ENCODE measurements at regions not wholly inside any gene's neighbourhood (a gene's known extent, or its start where the extent isn't known, plus 50 kb on each side); places are given as distances from the start of the nearest gene placed in this dataset.
"Not testable (repeated sequence)": the region's sequence is repeated elsewhere in the genome, so short reads cannot be mapped to it uniquely, and the experiment has no call there.

DNA sequence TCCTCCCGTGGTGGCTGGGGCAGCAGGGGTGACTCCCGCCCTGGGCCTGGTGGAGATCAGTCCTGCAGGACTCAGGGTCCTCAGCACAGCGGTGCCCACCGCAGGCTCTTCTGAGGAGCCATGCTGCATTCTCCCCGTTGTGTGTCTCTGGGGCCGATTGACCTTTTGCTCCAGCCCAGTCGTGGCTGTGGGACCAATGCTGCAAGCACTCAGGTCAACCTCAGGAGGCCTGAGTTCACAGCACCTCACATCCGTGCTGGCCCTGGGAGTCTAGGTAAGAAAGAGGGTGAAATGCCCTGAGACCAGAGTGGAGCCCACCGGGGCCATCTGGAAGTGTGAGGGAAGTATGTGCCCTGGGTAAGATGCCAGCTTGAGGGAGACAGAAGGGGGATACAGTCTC lies 316.1 kb upstream of the B3GAT1 start:
- no peak for DNase-seq

DNA sequence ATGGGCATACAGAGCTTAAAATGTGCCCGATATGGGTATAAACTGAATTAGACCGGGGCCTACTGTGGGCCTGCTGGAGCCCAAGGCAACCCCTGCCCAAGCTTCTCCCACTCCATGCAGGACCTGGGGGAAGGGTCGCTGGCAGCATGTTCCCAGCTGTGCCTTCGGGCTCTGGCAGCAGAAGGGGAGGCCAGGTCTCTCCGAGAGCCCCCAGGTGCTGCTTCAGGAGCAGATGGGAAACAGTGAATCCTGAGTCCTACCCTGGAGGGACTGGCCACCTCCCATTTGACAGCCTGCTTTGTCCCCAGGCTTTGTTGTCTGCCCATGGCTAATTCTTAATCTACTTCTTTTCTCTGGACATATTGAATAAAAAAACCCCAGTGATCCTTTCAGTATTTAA lies 315.6 kb upstream of the B3GAT1 start:
- DNase-seq, result no peak

DNA sequence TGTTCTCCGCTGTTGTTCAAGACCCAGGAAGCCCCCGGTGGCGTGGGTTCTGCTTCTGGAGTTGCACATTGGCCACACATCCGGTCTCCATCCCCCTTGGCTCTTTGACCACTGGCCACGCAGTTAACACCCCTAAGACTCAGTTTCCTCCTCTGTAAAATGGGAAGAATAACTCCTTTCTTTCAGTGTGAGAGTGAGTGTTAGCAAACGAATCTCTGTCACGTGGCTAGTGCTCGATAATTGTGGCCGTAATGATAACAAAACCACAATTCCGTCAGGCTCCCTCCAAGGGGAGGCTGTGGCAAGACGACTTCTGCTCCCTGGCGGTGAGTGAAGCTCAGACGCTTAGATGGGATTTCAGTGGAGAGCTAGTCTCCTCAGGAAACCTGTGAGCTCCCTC lies 315.2 kb upstream of the B3GAT1 start:
- no peak for DNase-seq

DNA sequence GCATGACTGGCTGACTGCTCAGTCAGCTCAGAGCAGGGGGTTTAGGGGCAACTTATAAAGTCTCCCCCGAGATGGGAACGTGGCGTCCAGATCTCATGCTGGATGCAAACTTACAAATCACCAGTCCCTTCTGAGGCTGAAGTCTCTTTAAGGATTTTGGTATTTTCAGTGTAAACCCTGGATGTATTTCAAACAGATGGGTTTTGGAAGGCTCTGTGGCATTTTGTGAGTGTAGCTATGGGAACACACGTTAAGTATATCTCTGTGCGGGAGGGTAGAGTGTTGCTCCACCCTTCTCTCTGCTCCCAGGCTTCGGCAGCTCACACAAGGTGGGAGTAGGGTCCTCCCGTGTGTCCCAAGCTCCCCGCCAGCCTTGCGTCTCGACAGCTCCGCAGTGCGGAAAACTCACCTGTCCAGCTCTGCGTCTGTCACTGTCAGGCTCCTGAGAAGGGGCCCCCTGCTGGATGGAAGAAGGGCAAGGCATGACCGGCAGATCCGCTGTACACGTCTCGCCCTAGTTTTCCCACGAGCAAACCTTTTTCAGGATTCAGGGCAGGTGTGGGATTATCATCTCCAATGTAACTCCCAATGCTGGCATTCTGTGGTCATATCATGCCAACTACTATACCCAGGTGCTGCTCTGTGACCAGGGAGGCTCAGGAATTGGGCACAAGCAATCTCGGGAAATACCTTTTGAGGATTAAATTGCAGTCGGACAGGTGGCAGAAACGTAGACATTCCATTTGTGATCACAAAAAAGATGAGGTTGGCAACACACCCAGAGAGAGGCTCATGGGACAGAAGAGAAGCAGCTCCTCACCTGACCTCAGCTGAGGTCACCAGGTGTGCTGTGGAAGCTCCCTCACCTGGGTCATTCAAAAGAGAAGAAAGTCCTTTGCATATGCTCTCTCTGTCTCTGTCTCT lies 313.9 kb upstream of the B3GAT1 start:
- peak in 1 of 2 donors; percentile 6 for DNase-seq

DNA sequence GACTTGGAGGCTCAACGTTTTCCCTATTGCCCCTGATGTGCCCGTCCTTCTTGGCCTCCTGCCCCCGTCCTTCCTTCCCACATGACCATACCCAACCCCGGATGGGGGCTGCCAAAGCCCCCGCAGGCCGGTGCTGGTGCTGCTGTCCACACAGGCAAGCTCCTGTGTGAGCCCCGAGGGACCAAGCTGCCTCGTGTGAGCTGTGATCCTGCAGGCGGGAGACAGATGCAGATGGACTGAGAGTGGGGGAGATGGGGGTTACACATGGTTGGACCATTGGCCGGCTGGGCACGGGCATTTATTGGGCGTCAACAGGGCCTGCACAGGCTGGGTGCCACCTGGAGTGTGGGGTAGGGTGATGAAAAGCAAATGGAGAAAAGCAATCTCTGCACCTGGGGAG lies 313.2 kb upstream of the B3GAT1 start:
- DNase-seq, result no peak

DNA sequence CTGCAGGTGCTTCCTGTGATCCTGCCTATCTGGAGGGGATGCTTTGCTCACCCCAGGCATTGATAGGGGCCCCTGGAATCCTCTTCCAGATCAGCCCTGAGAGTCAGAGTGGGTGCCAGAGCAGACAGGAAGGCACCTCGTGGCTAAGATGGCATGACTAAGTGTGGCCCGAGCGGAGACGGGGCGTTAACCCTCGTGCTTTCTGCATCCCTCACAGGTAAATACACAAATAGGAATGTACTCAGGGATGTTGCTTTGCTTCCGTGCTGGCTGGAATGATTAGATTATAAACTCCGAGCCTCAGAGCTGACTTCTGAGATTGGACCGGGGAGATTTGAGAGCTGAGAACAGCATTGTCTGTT lies 312.7 kb upstream of the B3GAT1 start:
- no peak for DNase-seq

DNA sequence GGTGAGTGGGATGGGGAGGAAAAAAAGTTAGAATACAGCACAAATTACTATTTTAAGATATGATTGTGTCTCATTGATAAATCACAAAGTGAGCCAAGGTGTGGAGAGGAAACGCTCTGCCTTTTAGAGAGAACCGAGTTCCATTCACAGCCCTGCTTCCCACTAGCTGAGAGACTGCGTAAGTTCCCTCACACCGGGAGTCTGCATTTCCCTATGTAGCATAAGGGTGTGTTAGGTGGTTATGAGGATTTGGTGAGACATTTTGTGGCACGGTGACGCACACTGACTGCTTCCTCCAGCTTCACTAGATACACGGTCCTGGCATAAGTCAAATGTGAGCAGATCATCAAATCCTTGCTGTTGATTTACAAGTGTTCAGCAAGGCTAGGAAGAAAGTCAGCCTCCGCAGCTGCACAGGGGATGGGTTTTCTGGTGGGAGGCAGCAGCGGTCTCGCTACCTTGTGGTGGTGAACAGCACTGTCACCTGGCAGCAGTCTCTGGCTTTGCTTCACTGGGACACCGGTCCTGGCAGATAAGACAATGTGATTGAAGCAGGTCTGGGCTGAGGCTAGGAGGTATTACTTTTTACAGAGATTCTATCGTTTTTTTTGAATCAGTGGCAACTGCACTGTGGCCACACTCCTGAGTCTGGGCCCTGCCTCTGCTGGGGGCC lies 312.2 kb upstream of the B3GAT1 start:
- no peak for DNase-seq

DNA sequence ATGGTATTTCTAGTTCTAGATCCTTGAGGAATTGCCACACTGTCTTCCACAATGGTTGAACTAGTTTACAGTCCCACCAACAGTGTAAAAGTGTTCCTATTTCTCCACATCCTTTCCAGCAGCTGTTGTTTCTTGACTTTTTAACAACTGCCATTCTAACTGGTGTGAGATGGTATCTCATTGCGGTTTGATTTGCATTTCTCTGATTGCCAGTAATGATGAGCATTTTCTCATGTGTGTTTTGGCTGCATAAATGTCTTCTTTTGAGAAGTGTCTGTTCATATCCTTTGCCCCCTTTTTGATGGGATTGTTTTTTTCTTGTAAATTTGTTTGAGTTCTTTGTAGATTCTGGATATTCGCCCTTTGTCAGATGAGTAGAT lies 308.6 kb upstream of the B3GAT1 start:
- DNase-seq, result not testable (repeated sequence)

DNA sequence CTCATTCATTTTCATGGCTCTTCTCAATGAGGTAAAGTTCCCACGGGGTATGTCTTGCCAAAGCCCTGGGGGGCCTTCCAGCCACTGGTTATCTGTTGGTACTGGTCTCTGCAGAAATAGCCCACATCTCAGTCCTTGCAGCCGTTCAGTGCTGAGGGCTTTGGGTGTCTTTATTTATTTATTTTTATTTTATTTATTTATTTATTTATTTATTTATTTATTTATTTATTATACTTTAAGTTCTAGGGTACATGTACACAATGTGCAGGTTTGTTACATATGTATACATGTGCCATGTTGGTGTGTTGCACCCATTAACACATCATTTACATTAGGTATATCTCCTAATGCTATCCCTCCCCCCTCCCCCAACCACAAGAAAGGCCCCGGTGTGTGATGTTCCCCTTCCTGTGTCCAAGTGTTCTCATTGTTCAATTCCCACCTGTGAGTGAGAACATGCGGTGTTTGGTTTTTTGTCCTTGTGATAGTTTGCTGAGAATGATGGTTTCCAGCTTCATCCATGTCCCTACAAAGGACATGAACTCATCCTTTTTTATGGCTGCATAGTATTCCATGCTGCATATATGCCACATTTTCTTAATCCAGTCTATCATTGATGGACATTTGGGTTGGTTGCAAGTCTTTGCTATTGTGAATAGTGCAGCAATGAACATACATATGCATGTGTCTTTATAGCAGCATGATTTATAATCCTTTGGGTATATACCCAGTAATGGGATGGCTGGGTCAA lies 308.1 kb upstream of the B3GAT1 start:
- not testable (repeated sequence) for DNase-seq

DNA sequence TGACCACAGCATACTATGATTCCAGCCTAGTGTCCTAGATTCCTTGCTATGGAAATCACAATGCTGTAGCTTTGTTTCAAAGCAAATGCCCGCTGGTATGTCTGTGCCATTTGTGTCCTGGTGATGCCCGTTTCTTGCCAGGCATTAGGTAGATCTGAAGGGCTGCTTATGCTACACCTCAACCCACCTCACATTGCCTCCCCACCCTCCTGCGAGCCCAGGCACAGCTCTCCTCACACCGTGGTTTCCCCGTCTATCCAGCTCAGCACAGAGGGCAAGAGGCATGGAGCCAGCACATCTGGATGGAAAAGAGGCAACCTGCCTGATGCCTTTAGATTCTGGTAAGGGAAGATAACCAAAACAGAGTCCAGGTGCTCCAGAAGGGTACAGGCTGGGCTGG lies 307.4 kb upstream of the B3GAT1 start:
- DNase-seq, result no peak

DNA sequence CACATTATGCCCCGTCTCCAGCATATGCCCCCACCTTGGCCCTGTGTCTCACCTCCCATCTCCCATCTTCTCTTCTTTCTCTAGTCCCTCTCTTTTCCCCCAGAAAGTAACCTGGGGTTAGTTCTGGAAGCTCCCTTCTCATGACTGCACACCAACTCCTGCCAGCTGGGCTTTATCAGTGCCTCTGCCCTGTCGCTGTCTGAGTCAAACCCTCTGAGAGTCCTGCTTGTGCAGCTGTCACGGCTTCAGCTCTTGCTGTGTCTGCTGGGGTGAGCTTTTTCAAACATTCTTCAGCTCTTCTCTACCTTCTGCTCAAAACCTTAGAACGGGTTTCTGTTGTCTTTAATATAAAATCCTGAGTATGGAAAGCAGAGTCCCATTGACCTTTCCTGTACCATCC lies 304.5 kb upstream of the B3GAT1 start:
- DNase-seq, result no peak

DNA sequence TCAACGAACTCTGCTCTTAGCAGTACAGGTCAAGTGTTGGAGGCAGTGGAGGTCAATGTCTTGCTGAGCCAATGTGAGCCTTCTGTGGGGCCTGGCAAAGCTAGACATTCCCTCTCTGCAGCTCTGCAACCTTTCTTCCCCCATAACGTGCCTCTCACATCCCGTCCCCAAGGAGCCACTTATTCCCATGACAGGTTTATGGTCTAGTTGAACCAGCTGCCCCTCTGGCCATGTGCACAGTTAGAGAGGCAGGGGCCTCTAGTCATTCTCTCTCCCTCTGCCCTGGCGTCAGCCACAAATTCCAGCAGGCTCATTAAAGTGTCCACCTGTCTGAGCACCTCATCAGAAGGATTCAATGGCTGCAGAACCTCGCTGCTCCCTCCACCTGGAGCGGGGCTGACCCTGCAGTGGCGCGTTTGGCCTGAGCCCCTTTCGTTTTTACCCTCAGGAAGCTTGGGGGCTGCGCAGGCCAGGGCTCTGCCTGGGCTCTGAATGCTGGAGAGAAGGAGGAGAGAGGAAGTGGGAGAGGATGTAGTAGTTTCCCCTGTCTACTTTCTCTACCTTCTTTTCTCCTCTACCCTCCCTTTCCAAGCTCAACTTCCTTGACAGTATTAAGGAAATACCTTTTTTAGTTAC lies 302.1 kb upstream of the B3GAT1 start:
- no peak for DNase-seq

DNA sequence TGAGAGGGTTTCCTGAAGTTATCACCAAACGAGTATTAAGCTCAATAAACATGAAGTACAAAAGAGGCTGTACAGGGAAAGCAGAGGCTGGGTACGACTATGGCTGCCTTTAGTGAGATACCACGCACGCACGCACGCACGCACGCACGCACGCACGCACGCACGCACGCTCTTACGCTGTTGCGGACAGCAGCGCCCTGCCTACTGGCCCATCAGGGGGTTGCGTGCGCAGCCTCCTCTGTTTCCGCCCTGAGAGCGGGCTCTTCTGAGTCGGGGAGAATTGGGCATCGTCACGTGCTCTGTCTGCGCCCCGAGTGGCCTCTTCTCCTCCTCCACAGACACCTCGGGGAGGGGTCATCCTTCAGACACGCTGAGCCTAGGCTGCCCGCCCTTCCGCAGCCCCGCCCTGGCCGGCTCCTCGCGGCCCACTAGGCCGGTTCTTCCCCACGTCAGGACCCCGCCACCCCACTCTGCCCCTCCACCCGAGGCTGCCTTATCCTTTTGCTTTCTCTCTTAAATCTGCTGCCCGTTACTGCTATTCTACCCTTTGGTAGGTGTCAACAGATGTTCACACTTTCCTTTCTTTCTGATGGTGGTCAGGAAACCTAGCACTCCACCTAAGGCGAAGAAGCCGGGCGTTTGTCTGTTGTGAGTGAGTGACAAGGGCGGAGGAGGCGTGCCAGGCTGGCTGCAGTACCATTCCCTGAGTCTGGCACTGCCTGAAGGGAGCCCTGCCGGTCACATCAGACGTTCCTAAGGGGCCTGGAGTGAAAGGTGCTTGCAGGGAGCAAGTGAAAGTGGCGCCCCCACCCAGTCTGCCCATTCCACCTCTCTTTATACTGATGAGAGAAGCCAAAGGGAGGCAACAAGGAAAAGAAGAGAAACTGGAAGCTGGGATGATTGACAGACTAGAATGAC lies 300.4 kb upstream of the B3GAT1 start:
- no peak for DNase-seq

DNA sequence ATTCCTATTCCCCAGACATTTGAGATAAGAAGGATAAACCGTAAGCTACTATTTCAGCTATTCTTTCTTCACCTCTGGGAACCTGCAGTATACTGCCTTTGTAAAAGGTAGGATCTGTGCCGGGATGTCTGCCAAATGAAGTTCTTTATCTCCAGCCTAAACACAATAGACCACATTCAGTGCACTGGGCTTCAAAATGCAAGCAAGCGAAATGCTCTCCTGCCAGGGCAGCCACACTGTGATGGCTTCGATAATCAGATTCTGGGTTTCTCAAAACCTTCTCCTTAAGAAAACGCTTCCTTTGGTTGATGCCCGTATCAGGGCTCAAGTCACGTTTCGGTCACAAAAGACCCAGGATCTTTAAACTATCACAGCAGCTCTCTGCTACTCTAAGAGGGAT lies 299.5 kb upstream of the B3GAT1 start:
- no peak for DNase-seq

DNA sequence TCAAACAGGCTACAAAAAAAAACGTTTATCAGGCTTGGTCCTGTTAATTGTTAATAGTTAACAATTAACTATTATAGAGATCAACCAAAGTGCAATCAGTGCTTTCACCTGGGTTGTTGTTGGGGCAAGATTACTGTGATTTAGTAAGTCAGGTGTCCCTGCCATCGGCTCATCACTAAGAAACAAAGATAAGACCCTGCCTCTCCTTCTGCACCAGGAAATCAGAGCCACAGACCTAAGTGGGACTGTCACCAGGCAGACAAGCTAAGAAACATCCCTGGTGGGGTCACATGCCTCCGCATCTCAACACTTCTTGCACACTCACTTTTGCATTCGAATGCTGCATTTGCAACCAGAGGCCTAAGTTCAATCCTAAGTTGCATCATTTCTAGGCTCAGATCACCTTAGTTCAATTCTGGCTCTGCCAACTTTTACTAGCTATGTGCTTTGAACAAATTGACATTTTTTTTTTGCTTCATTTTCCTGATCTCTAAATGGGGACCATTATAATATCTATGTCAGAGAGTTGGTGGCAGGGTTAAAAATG lies 298.9 kb upstream of the B3GAT1 start:
- DNase-seq, result no peak

DNA sequence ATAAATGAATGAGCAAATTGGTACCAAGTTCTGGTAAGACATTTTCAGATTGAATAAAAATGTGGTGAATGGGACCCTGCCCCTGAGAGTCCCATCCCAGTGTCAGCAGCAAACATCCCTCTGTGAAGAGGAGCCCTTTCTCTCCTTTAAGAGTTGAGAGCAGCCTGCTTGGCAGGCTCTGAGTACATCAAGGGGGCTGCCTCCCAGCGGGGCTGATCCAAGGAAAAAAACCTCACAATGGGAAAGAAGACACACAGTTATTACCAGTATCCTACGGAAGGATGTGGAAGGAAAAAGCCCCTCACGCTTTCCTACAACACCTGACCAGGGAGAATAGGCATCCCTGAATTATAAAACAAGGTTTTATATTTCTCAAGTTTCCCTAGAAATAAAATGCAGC lies 293.8 kb upstream of the B3GAT1 start:
- no peak for DNase-seq

DNA sequence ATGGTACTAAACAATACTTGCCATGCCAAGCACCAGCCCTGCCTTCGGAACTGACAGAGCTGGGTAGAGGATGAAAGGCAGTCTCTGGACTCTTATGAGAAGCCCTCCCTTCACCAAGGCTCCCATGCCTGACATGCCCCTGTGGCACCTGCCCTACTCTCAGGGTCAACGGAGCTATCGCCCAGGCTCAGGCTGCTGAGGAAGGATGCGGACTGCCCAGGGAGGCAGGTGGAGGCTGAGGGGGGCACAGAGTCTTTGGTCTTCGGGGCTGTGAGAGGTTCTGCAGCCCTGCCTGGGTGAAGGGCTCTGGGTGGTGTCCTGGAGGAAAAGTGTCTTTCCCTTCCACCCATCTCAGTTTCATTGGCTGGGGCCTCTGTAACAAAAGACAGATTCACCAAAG lies 290.8 kb upstream of the B3GAT1 start:
- no peak for DNase-seq

DNA sequence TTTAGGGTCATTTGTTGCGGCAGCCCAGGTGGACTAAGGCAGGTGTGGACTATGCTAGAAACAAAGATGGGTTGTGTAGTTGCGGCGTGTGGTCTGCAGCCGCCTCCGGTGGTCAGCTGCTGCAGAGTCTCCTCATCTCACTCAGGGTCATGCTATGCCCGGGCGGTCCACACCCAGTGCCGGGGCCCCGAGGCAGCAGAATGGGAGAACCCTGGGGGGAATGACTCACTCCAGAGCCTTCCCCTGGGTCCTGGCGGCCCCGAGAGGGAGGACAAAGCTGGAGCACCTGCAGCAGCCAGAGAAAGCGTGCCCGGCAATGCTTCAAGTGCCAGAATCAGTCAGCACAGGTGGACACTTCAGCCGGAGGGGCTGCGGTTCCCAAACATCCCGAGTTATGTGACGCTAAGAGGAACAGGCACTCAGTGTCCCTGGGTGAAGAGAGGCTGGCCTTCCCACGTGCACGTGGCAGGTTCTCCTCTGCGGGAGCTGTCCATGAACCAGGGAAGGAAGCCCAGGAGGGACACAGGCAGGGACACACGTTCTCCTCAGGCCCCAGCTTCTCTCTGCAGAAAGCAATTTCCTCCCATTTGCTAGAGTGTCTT lies 289.6 kb upstream of the B3GAT1 start:
- no peak for DNase-seq

DNA sequence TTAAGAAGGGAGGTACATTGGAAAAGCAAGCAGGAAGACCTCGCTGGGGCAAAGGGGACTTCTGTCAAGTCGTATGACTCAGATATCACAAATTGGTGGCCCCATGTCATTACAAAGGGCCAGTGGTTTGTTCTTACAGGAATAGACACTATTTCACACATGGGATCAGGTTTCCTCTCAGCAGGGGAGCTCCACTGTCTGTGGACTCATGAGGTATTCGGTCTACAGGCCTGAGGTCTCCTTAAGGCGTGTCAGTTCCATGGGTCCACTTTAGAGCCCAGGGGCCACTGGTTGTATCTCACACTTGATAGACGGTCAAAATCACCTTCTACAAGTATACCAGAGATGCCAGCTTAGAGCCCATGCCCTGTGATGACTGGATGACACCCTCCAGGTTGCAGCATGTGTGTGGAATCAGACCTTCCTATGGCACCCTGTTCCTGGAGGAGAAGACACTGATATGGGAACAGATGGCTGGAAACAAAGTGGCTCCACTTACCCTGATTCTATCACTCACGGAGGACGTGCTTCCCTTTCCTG lies 288.1 kb upstream of the B3GAT1 start:
- no peak for DNase-seq

DNA sequence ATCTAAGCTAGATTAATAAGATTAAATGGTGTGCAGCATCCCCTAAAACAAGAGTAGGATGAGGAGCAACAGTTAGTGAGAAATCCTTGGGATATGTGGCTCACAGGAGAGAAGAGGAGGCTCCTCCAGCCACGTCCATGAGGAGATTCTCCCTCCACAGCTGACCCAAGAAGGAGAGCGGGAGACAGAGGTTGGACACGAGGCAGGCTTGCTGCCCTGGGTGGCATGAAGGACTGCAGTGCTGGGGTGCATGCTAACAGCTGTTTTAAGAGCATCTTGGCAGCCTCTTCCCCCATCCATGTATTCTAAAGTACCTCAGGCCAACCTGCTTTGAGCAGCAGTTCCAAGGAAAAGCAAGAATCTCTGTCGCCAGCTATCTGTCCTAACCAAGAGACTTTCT lies 284.4 kb upstream of the B3GAT1 start:
- no peak for DNase-seq
